ENCODE measurements at regions not wholly inside any gene's neighbourhood (a gene's known extent, or its start where the extent isn't known, plus 50 kb on each side); places are given as distances from the start of the nearest gene placed in this dataset.

GRCh38 chrX:22686138-22686541 lies 313.6 kb upstream of the DDX53 start:
- no peak for TF ChIP-seq POLR2A (IDR thresholded peaks at IDR 0.05; ENCODE audit: low read depth, low read length)
- TF ChIP-seq POU2F2 (IDR thresholded peaks at IDR 0.05; ENCODE audit: low read depth, low read length): no peak

Data from GM12891 (cell line).